Loucy (cell line): ENCODE measurements at regions not wholly inside any gene's neighbourhood (a gene's known extent, or its start where the extent isn't known, plus 50 kb on each side); places are given as distances from the start of the nearest gene placed in this dataset.

Experiments used
- H2AFZ ChIP-seq: fragments of 200-600 bp; sonication (generic); 2 replicates; pipeline ENCODE4 v1.6.0; 2016; ENCODE audit warnings: antibody characterized with exemption, mild to moderate bottlenecking, low read length, moderate library complexity
- H3F3A ChIP-seq: fragments of 200-600 bp; 2 replicates; pipeline ENCODE4 v1.6.0; 2016; ENCODE audit warnings: antibody characterized with exemption, low read depth, mild to moderate bottlenecking
- H3K27me3 ChIP-seq: fragments of 200-600 bp; sonication (generic); 2 replicates; pipeline ENCODE4 v1.6.1; 2014; ENCODE audit warnings: low read length, mild to moderate bottlenecking; ENCODE audit not compliant: insufficient read depth, poor library complexity, severe bottlenecking
- H3K36me3 ChIP-seq: fragments of 200-600 bp; sonication (generic); 2 replicates; pipeline ENCODE4 v1.6.1; 2016; ENCODE audit warnings: low read length; ENCODE audit not compliant: insufficient read depth
- H3K4me1 ChIP-seq: fragments of 200-600 bp; sonication (generic); 2 replicates; pipeline ENCODE4 v1.5.1; 2014; ENCODE audit warnings: low read length, mild to moderate bottlenecking; ENCODE audit not compliant: insufficient read depth, poor library complexity, severe bottlenecking
- H3K4me2 ChIP-seq: fragments of 200-600 bp; sonication (generic); 2 replicates; pipeline ENCODE4 v1.6.0; 2014; ENCODE audit warnings: antibody characterized with exemption, low read length, low read depth, mild to moderate bottlenecking; ENCODE audit not compliant: poor library complexity, severe bottlenecking
- H3K4me3 ChIP-seq: fragments of 200-600 bp; sonication (generic); 2 replicates; pipeline ENCODE4 v1.5.1; 2014; ENCODE audit warnings: low read length, mild to moderate bottlenecking, mixed read lengths; ENCODE audit not compliant: poor library complexity, severe bottlenecking
- H3K79me2 ChIP-seq: fragments of 200-600 bp; sonication (generic); 2 replicates; pipeline ENCODE4 v1.6.1; 2014; ENCODE audit warnings: low read length; ENCODE audit not compliant: insufficient read depth
- H3K9ac ChIP-seq: fragments of 200-600 bp; sonication (generic); 2 replicates; pipeline ENCODE4 v1.6.0; 2014; ENCODE audit warnings: mild to moderate bottlenecking, low read depth, low read length, moderate library complexity; ENCODE audit not compliant: poor library complexity, severe bottlenecking
- H3K9me2 ChIP-seq: fragments of 200-600 bp; sonication (generic); replicated peaks from 2 replicates; pipeline ENCODE4 v1.6.1; 2016; ENCODE audit warnings: low read depth, low read length, mixed read lengths
- H3K9me3 ChIP-seq: fragments of 200-600 bp; sonication (generic); 2 replicates; pipeline ENCODE4 v1.6.1; 2014; ENCODE audit warnings: mild to moderate bottlenecking, antibody characterized with exemption, low read length, low read depth; ENCODE audit not compliant: insufficient read depth
- H4K20me1 ChIP-seq: fragments of 200-600 bp; sonication (generic); 2 replicates; pipeline ENCODE4 v1.6.0; 2014; ENCODE audit warnings: antibody characterized with exemption, low read length, mild to moderate bottlenecking; ENCODE audit not compliant: insufficient read depth, poor library complexity, severe bottlenecking
- EZH2phosphoT487 ChIP-seq: fragments of 200-600 bp; IDR thresholded peaks from 2 replicates; pipeline ENCODE4 v1.6.1; 2018; ENCODE audit warnings: antibody characterized with exemption, mild to moderate bottlenecking, moderate library complexity, borderline replicate concordance
- TF ChIP-seq, protein P1 (sequence below): fragments of 200-600 bp; sonication (generic); conservative IDR thresholded peaks from 2 replicates; pipeline ENCODE4 v1.5.1; 2014; ENCODE audit warnings: mild to moderate bottlenecking, antibody characterized with exemption, low read length

DNA sequence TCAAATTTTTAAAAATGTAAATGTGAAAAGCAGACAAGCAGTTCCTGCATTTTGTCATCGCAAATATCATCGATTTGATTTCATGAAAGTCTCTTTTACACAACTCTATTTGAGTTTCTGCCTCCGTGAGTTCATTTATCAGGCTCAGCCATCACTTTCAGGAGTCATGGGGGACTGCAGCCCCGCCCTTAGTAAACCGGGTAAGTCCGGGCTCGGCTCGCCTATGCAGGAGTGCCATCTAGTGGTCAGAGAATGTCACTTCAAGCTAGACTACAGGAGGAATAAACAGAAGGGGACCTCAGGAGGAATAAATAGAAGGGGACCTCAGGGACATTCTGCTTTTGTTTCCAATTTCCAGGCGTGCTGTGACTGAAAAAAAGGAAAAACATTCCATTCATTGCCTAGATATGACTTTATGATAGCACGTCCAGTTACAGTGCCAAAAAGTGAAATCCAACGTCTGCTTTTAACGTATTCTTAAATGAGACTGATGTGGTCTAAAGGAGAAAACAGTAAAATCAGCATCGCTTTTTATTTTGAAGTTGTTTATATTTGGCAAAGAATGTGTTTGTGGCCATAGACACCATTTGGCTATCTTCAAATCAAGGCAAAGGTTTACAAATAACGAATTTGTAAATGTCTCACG, 333.9 kb downstream of the HACE1 start:
- Histone ChIP-seq H3K4me2 (peak overlapping the region; percentile 18), H3K9ac (no peak overlapping the region), H2AFZ (peak overlapping the region; percentile 42; the same call in 1 of the 2 replicates)

DNA sequence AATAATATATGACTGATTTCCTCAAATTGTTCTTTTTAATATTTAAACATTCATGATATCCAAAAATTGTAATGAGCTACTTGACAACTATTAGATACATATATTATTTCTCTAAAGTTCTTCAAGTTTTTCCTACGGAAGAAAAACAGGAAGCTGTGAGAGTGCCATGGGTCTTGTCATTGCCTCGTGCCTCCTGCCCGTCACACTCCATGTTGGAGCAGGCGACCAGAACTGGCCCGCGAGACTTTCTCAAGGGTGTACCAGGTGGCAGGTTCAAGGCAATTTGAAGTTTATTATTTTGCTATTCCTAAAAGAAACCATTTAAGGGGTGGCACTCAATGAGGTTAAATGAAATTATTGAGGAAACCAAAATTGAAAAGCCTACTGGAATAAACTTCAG, 337.2 kb downstream of the HACE1 start:
- Histone ChIP-seq H3K36me3 (no peaks in the 10 kb centered on the region), H3K9ac (no peak overlapping the region), H3K27me3 (no peaks in the 10 kb centered on the region), H3K4me2 (no peak overlapping the region), H3K4me1 (no peaks in the 10 kb centered on the region), H4K20me1 (no peaks in the 10 kb centered on the region), H3K79me2 (no peaks in the 10 kb centered on the region), H3K9me2 (no peaks in the 10 kb centered on the region), H3K4me3 (no peak overlapping the region), H3K9me3 (no peaks in the 10 kb centered on the region), H2AFZ (no peak overlapping the region), H3F3A (no peaks in the 10 kb centered on the region)
- no peak for TF ChIP-seq EZH2phosphoT487
- TF ChIP-seq, protein P1, sequence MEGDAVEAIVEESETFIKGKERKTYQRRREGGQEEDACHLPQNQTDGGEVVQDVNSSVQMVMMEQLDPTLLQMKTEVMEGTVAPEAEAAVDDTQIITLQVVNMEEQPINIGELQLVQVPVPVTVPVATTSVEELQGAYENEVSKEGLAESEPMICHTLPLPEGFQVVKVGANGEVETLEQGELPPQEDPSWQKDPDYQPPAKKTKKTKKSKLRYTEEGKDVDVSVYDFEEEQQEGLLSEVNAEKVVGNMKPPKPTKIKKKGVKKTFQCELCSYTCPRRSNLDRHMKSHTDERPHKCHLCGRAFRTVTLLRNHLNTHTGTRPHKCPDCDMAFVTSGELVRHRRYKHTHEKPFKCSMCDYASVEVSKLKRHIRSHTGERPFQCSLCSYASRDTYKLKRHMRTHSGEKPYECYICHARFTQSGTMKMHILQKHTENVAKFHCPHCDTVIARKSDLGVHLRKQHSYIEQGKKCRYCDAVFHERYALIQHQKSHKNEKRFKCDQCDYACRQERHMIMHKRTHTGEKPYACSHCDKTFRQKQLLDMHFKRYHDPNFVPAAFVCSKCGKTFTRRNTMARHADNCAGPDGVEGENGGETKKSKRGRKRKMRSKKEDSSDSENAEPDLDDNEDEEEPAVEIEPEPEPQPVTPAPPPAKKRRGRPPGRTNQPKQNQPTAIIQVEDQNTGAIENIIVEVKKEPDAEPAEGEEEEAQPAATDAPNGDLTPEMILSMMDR: no peak

More for the DNA sequence above, 333.9 kb downstream of the HACE1 start:
- TF ChIP-seq, protein P1: peak; percentile 95
- TF ChIP-seq EZH2phosphoT487: no peak
- no peaks in the 10 kb centered on the region for H3K27me3 ChIP-seq
- H3K9me2 ChIP-seq: no peaks in the 10 kb centered on the region
- no peaks in the 10 kb centered on the region for H3K4me1 ChIP-seq
- H3K9me3 ChIP-seq: no peaks in the 10 kb centered on the region
- H3K36me3 ChIP-seq: no peaks in the 10 kb centered on the region
- no peaks in the 10 kb centered on the region for H3F3A ChIP-seq
- H4K20me1 ChIP-seq: no peaks in the 10 kb centered on the region
- no peaks in the 10 kb centered on the region for H3K79me2 ChIP-seq
- H3K4me3 ChIP-seq: no peak overlapping the region

DNA sequence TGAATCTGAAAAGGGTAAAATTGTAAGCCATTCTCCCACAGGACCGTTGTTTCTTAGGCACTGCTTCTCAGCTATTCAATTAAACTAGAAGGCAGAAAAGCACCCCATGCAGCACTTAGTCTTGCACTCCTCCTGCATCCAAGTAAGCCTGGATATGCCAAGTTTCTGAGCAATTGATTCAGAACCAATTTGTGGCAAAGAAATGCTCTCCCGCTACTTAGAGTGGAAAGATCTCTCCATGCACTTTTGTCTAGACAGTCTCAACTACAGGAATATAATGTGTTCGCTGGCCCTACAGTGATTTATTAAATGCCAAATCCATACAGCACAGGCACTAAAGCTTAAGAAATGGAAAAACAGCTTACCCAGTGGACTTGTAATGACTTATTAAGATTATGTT, 338.5 kb downstream of the HACE1 start:
- no peaks in the 10 kb centered on the region for H3K79me2 ChIP-seq
- H3K9me3 ChIP-seq: no peaks in the 10 kb centered on the region
- H3K4me3 ChIP-seq: no peak overlapping the region
- no peaks in the 10 kb centered on the region for H3F3A ChIP-seq
- H3K36me3 ChIP-seq: no peaks in the 10 kb centered on the region
- peaks cover 11% of the 10 kb centered on the region for H3K4me1 ChIP-seq
- H3K9ac ChIP-seq: no peak overlapping the region
- no peaks in the 10 kb centered on the region for H3K9me2 ChIP-seq
- H4K20me1 ChIP-seq: no peaks in the 10 kb centered on the region
- H2AFZ ChIP-seq: no peak overlapping the region
- H3K4me2 ChIP-seq: no peak overlapping the region
- H3K27me3 ChIP-seq: no peaks in the 10 kb centered on the region
- TF ChIP-seq EZH2phosphoT487: no peak
- TF ChIP-seq, protein P1: no peak
